Neuronal stem cell (in vitro differentiated cells): ENCODE measurements at regions not wholly inside any gene's neighbourhood (a gene's known extent, or its start where the extent isn't known, plus 50 kb on each side); places are given as distances from the start of the nearest gene placed in this dataset.

Source experiments
- DNase-seq: peaks from one replicate; pipeline ENCODE4 v3.0.0-alpha.2; 2013; ENCODE audit warnings: low spot score
- H2AFZ ChIP-seq: one replicate; pipeline ENCODE4 v1.6.1; 2013; ENCODE audit warnings: mild to moderate bottlenecking, low read length, inconsistent platforms
- H2AK5ac ChIP-seq: 2 replicates; pipeline ENCODE4 v1.6.1; 2013; ENCODE audit warnings: low read depth, mild to moderate bottlenecking, inconsistent platforms, low read length, moderate library complexity, mixed read lengths
- H2BK120ac ChIP-seq: 2 replicates; pipeline ENCODE4 v1.6.1; 2013; ENCODE audit warnings: low read depth, mild to moderate bottlenecking, inconsistent platforms, low read length, moderate library complexity, mixed read lengths
- H2BK12ac ChIP-seq: one replicate; pipeline ENCODE4 v1.6.1; 2013; ENCODE audit warnings: low read length, inconsistent platforms
- H2BK15ac ChIP-seq: 2 replicates; pipeline ENCODE4 v1.6.1; 2013; ENCODE audit warnings: mild to moderate bottlenecking, low read length, inconsistent platforms, mixed read lengths
- H2BK5ac ChIP-seq: one replicate; pipeline ENCODE4 v1.6.1; 2013; ENCODE audit warnings: inconsistent platforms, mild to moderate bottlenecking, low read length, moderate library complexity
- H3K14ac ChIP-seq: one replicate; pipeline ENCODE4 v1.6.1; 2013; ENCODE audit warnings: low read length, inconsistent platforms
- H3K18ac ChIP-seq: 2 replicates; pipeline ENCODE4 v1.6.1; 2013; ENCODE audit warnings: low read length, inconsistent platforms
- H3K23ac ChIP-seq: 2 replicates; pipeline ENCODE4 v1.6.1; 2013; ENCODE audit warnings: low read depth, mild to moderate bottlenecking, mixed read lengths, low read length, inconsistent platforms; ENCODE audit not compliant: poor library complexity
- H3K27ac ChIP-seq: replicated peaks from 3 replicates; pipeline ENCODE4 v1.5.1; 2013; ENCODE audit warnings: low read length, inconsistent platforms
- H3K27me3 ChIP-seq, 3 experiments: 2 replicates each; pipeline ENCODE4 v1.6.1; 2013; ENCODE audit warnings: low read length in 3 of 3, mild to moderate bottlenecking in 2 of 3, inconsistent platforms in 1 of 3, low read depth in 1 of 3, mixed read lengths in 1 of 3, moderate library complexity in 1 of 3; ENCODE audit not compliant: control insufficient read depth in 3 of 3, insufficient read depth in 3 of 3
- H3K36me3 ChIP-seq, 2 donors: replicated peaks in 1 of 2; 2 replicates each; pipeline ENCODE4 v1.6.1; 2013; ENCODE audit warnings: low read length in 2 of 2; ENCODE audit not compliant: control insufficient read depth in 2 of 2, insufficient read depth in 2 of 2
- H3K4ac ChIP-seq: 2 replicates; pipeline ENCODE4 v1.6.1; 2013; ENCODE audit warnings: inconsistent platforms, mild to moderate bottlenecking, low read length, moderate library complexity
- H3K4me1 ChIP-seq, 2 donors: 1 replicate in 1 of 2; 2 replicates in 1 of 2; pipeline ENCODE4 v1.6.1; 2013; ENCODE audit warnings: low read length in 2 of 2, low read depth in 1 of 2; ENCODE audit not compliant: control insufficient read depth in 2 of 2, insufficient read depth in 1 of 2
- H3K4me2 ChIP-seq: one replicate; pipeline ENCODE4 v1.6.1; 2013; ENCODE audit warnings: mild to moderate bottlenecking, low read length, inconsistent platforms; ENCODE audit not compliant: insufficient read depth, poor library complexity, severe bottlenecking
- H3K4me3 ChIP-seq, 2 donors: 2 replicates each; pipeline ENCODE4 v1.5.1; 2013; ENCODE audit warnings: low read length in 2 of 2, mild to moderate bottlenecking in 2 of 2, inconsistent platforms in 1 of 2, moderate library complexity in 1 of 2
- H3K79me1 ChIP-seq: one replicate; pipeline ENCODE4 v1.6.1; 2013; ENCODE audit warnings: low read depth, mild to moderate bottlenecking, inconsistent platforms, low read length, moderate library complexity
- H3K9ac ChIP-seq: one replicate; pipeline ENCODE4 v1.6.1; 2013; ENCODE audit warnings: mild to moderate bottlenecking, low read depth, low read length, inconsistent platforms; ENCODE audit not compliant: poor library complexity
- H3K9me3 ChIP-seq, 2 donors: replicated peaks in 1 of 2; 2 replicates each; pipeline versions ENCODE3 to v1.6.1; 2013; ENCODE audit warnings: low read length in 2 of 2, mild to moderate bottlenecking in 2 of 2, inconsistent platforms in 1 of 2, low read depth in 1 of 2, mixed read lengths in 1 of 2, moderate library complexity in 1 of 2; ENCODE audit not compliant: control insufficient read depth in 2 of 2, insufficient read depth in 1 of 2
- H4K8ac ChIP-seq: one replicate; pipeline ENCODE4 v1.6.1; 2013; ENCODE audit warnings: low read depth, mild to moderate bottlenecking, inconsistent platforms, low read length, moderate library complexity
- H4K91ac ChIP-seq: one replicate; pipeline ENCODE4 v1.6.1; 2013; ENCODE audit warnings: low read length, low read depth, mild to moderate bottlenecking, inconsistent platforms; ENCODE audit not compliant: poor library complexity
- WGBS, 2 donors: extraction: QIAGEN DNeasy Blood & Tissue Kit; methylation state at CpG; one replicate each; pipeline ENCODE4 v1.1.7; 2013; ENCODE audit warnings: missing lambda C conversion rate in 2 of 2, mixed read lengths in 1 of 2; ENCODE audit not compliant: insufficient read length in 2 of 2, insufficient replicate concordance in 1 of 2; ENCODE audit errors: extremely low coverage in 2 of 2; 5-methylcytosine and 5-hydroxymethylcytosine counted together

DNA sequence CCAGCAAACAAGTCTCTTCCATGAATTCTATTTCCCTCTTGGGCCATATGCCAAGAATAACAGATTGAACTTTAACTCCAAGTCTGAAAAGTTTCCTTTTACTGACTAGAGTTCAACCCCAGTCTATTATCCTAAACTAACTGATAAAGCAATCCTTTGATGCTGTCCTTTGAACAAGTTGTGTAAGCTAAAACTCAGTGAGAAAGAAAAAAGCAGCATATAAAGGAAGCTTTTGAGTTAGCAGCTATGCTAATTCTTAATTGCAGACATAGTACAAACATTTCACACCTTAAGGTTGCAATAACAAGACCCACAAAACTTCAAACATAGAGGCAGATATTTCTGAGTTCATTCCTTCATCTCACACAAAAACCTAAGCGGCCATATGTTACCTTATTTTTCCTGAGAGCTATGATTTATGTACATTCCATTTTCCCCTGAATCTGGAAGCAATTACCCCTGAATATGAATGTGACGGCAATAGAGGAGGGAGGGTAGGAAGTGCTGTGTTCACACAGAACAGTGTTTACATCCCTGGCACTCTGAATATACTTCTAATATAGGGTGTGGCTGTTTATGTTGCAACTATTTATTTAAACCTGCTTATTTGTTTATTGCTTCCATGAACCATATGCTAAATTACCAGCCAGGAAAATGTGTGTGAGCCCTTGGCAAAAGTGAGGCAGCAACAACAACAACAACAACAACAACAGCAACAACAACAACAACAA, 180.6 kb downstream of the IRS1 start:
- Histone ChIP-seq H3K4me1 (no peaks in the 10 kb centered on the region), H2BK12ac (no peak overlapping the region), H3K9ac (no peak overlapping the region), H3K27ac (no peak overlapping the region), H2BK5ac (no peak overlapping the region), H3K4me2 (no peak overlapping the region), H3K9me3 (peaks cover 0 to 3% of the 10 kb centered on the region in 2 donors), H3K36me3 (no peaks in the 10 kb centered on the region), H4K91ac (no peak overlapping the region), H3K4ac (no peak overlapping the region), H3K79me1 (no peaks in the 10 kb centered on the region), H3K4me3 (no peak overlapping the region), H2BK120ac (no peak overlapping the region), H3K23ac (no peak overlapping the region), H3K14ac (no peak overlapping the region), H4K8ac (no peak overlapping the region), H3K18ac (no peak overlapping the region), H2BK15ac (no peak overlapping the region), H2AK5ac (no peak overlapping the region), H3K27me3 (no peaks in the 10 kb centered on the region), H2AFZ (no peak overlapping the region)
- WGBS, 2 donors: no CpG with 5 or more reads among the region's 2 CpGs
- DNase-seq: no peak

DNA sequence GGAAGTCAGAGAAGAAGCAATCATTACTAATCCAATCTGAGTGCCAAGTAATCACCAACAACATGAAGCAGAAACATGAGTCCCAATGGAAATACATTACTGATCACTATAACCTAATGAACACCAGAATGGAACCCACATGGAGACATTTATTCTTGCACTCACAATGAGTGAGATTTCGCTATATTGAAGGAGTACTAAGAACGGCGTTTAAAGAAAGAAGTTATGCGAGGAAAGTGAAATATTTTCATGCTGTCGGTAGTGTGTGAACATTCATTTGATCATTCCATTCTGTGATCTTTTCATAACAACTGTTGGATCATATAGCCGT, 181.1 kb downstream of the IRS1 start:
- no peak overlapping the region for H3K27ac ChIP-seq
- no peak overlapping the region for H3K4me2 ChIP-seq
- no peak overlapping the region for H3K18ac ChIP-seq
- no peaks in the 10 kb centered on the region for H3K36me3 ChIP-seq
- 100% methylated on average over 4 of the region's 6 CpGs; no CpG with 5 or more reads in 1 of the 2 donors for WGBS, 2 donors
- no peak overlapping the region for H3K14ac ChIP-seq
- no peak overlapping the region for H4K8ac ChIP-seq
- no peak overlapping the region for H2AK5ac ChIP-seq
- no peak overlapping the region for H4K91ac ChIP-seq
- no peak overlapping the region for H3K9ac ChIP-seq
- no peak for DNase-seq
- H2BK120ac ChIP-seq: no peak overlapping the region
- no peak overlapping the region for H3K4ac ChIP-seq
- no peaks in the 10 kb centered on the region for H3K4me1 ChIP-seq
- H2BK12ac ChIP-seq: no peak overlapping the region
- H2AFZ ChIP-seq: no peak overlapping the region
- H2BK5ac ChIP-seq: no peak overlapping the region
- no peaks in the 10 kb centered on the region for H3K27me3 ChIP-seq
- peaks cover 0 to 3% of the 10 kb centered on the region in 2 donors for H3K9me3 ChIP-seq
- H3K23ac ChIP-seq: no peak overlapping the region
- H3K79me1 ChIP-seq: no peaks in the 10 kb centered on the region
- H2BK15ac ChIP-seq: no peak overlapping the region
- H3K4me3 ChIP-seq: no peak overlapping the region

DNA sequence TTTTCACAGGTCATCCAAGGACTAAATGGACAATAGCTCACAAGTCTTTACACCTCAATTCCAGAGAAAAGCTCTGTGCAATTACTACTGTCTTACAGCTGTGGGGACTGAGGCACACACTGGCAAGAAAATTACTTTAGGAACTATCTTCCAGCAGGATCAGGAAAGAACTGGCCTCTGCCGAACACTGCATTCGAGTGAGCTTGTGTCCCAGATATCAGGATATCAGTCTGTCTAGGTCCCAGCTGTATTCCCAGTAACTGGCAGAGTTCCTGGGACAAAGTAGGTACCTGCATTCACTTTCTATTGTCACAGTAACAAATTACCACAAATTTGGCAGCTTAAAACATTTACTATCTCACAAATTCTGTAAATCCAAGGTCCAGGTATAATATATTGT, 183.7 kb downstream of the IRS1 start:
- Histone ChIP-seq H4K8ac (no peak overlapping the region), H2AFZ (peak overlapping the region; percentile 25), H3K27me3 (no peaks in the 10 kb centered on the region), H2BK120ac (no peak overlapping the region), H3K9me3 (peaks cover 0 to 3% of the 10 kb centered on the region in 2 donors), H3K4ac (no peak overlapping the region), H2BK12ac (no peak overlapping the region), H3K27ac (no peak overlapping the region), H3K4me3 (no peak overlapping the region), H3K36me3 (no peaks in the 10 kb centered on the region), H3K9ac (no peak overlapping the region), H2BK15ac (no peak overlapping the region), H3K23ac (no peak overlapping the region), H4K91ac (no peak overlapping the region), H3K18ac (no peak overlapping the region), H3K4me1 (no peaks in the 10 kb centered on the region), H2BK5ac (no peak overlapping the region), H3K79me1 (no peaks in the 10 kb centered on the region), H3K14ac (no peak overlapping the region), H3K4me2 (no peak overlapping the region), H2AK5ac (no peak overlapping the region)
- no CpG with 5 or more reads among the region's 2 CpGs for WGBS, 2 donors
- no peak for DNase-seq

DNA sequence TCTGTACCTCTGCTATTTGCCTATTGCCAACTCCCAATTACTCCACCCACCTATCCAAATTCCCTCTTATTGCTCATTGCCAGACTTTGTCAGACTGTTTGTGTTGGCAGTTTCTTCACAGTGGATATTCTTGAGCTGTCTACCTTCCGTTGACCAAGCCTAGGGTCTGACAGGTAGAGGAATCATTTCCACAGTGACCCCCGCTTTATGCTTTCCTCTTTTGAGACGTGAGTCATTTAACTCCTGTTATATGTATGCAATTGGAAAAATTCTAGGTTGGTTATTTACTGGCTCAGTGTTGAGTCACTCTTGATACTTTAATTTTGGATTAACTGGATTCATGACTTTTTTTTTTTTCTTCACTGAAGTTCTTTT, 187.7 kb downstream of the IRS1 start:
- Histone ChIP-seq H4K91ac (no peak overlapping the region), H2BK15ac (no peak overlapping the region), H3K23ac (no peak overlapping the region), H3K18ac (no peak overlapping the region), H3K4me3 (no peak overlapping the region), H2BK5ac (no peak overlapping the region), H3K79me1 (no peaks in the 10 kb centered on the region), H3K14ac (no peak overlapping the region), H3K4me1 (no peaks in the 10 kb centered on the region), H3K9me3 (no peaks in the 10 kb centered on the region), H3K36me3 (no peaks in the 10 kb centered on the region), H3K27ac (no peak overlapping the region), H3K4me2 (no peak overlapping the region), H3K4ac (no peak overlapping the region), H2BK12ac (no peak overlapping the region), H2AFZ (no peak overlapping the region), H3K27me3 (no peaks in the 10 kb centered on the region), H2BK120ac (no peak overlapping the region), H2AK5ac (no peak overlapping the region), H3K9ac (no peak overlapping the region), H4K8ac (no peak overlapping the region)
- DNase-seq: no peak
- no CpG with 5 or more reads among the region's 3 CpGs for WGBS, 2 donors
